K562 (cell line): ENCODE measurements at regions not wholly inside any gene's neighbourhood (a gene's known extent, or its start where the extent isn't known, plus 50 kb on each side); places are given as distances from the start of the nearest gene placed in this dataset.

Experiments
- ATAC-seq: fragments of 200-7000 bp; cut with Tn5 transposase; 3 replicates; pipeline ENCODE4 v1.9.1; 2020; ENCODE audit warnings: moderate library complexity
- BruUV-seq: library from RNA; stranded (reverse); fragments of 400-500 nt; replicated peaks from 2 replicates; lab custom pipeline; 2021; lab: Mats Ljungman, UMichigan
- CTCF ChIA-PET: fragments of 300-600 bp; formaldehyde crosslinking; extraction: SDS; loops from one replicate; lab custom pipeline; 2021; ENCODE audit warnings: low intra/inter-chr PET ratio; lab: Yijun Ruan, JAX
- POLR2A ChIA-PET: fragments of 300-600, 350-650 bp; sonication (Branson Sonifier 250); formaldehyde crosslinking; extraction: SDS; loops from one replicate; lab custom pipeline; 2021; ENCODE audit warnings: antibody characterized with exemption, inconsistent platforms; lab: Yijun Ruan, JAX
- DNase-seq, 4 experiments: peaks; one replicate each; pipeline versions ENCODE4 v3.0.0 to v3.0.0-alpha.2; 2011 to 2018; ENCODE audit warnings: low spot score in 3 of 4, mixed read lengths in 3 of 4; ENCODE audit errors: extremely low read depth in 1 of 4
- FAIRE-seq: peaks from 2 replicates; lab custom pipeline; 2011; peaks lifted over from hg19 to GRCh38; lab: Jason Lieb, UNC
- H2AFZ ChIP-seq: 2 replicates; pipeline ENCODE4 v1.6.0; 2011; ENCODE audit warnings: low read depth, low read length, control low read depth, inconsistent platforms
- H3K27ac ChIP-seq: fragments of 200-600 bp; 3 replicates; pipeline ENCODE4 v1.8.0; 2011; ENCODE audit warnings: low read depth, mild to moderate bottlenecking, control low read depth, inconsistent platforms, low read length, moderate library complexity, mixed read lengths; ENCODE audit errors: extremely low read depth
- H3K27me3 ChIP-seq, 2 experiments: fragments of 300-600 bp in 1 of 2; 2 replicates in 1 of 2; 3 replicates in 1 of 2; pipeline versions ENCODE4 v1.6.0 to v1.8.0; 2011; ENCODE audit warnings: inconsistent platforms in 2 of 2, low read length in 2 of 2, mild to moderate bottlenecking in 1 of 2, mixed read lengths in 1 of 2, moderate library complexity in 1 of 2; ENCODE audit not compliant: control insufficient read depth in 2 of 2, insufficient read depth in 2 of 2
- H3K36me3 ChIP-seq: fragments of 300-600 bp; 3 replicates; pipeline ENCODE4 v1.8.0; 2011; ENCODE audit warnings: mild to moderate bottlenecking, low read length, inconsistent platforms; ENCODE audit not compliant: control insufficient read depth, insufficient read depth
- H3K4me1 ChIP-seq, 2 experiments: fragments of 200-600 bp in 1 of 2; replicated peaks in 1 of 2; 2 replicates in 1 of 2; 3 replicates in 1 of 2; pipeline versions ENCODE4 v1.5.1 to v1.8.0; 2011; ENCODE audit warnings: inconsistent platforms in 2 of 2, low read length in 2 of 2, mild to moderate bottlenecking in 1 of 2, mixed read lengths in 1 of 2, moderate library complexity in 1 of 2; ENCODE audit not compliant: control insufficient read depth in 2 of 2, insufficient read depth in 2 of 2
- H3K4me2 ChIP-seq: 2 replicates; pipeline ENCODE4 v1.6.1; 2011; ENCODE audit warnings: low read length, control low read depth, inconsistent platforms, mixed read lengths; ENCODE audit not compliant: insufficient read depth
- H3K4me3 ChIP-seq: fragments of 200-600 bp; sonication (generic), shearing (Covaris generic); 2 replicates; pipeline ENCODE4 v1.5.1; 2016; ENCODE audit warnings: control low read depth, inconsistent platforms
- H3K79me2 ChIP-seq: fragments of 200-600 bp; 3 replicates; pipeline ENCODE4 v1.8.0; 2011; ENCODE audit warnings: low read length, inconsistent platforms; ENCODE audit not compliant: control insufficient read depth, insufficient read depth
- H3K9ac ChIP-seq, 2 experiments: 2 replicates each; pipeline versions ENCODE4 v1.6.0 to v1.6.1; 2011; ENCODE audit warnings: low read depth in 2 of 2, low read length in 2 of 2, control low read depth in 1 of 2, inconsistent platforms in 1 of 2, mild to moderate bottlenecking in 1 of 2, mixed read lengths in 1 of 2; ENCODE audit not compliant: insufficient read depth in 1 of 2
- H3K9me1 ChIP-seq: one replicate; pipeline ENCODE4 v1.6.0; 2011; ENCODE audit warnings: inconsistent platforms, mild to moderate bottlenecking, low read length, moderate library complexity; ENCODE audit not compliant: control insufficient read depth, insufficient read depth
- H3K9me3 ChIP-seq: replicated peaks from 2 replicates; pipeline ENCODE4 v1.5.1; 2011; ENCODE audit warnings: low read depth, low read length, inconsistent platforms; ENCODE audit not compliant: control insufficient read depth, insufficient read depth
- H4K20me1 ChIP-seq: replicated peaks from 2 replicates; pipeline ENCODE4 v1.6.1; 2011; ENCODE audit warnings: low read length, inconsistent platforms, mixed read lengths; ENCODE audit not compliant: control insufficient read depth, insufficient read depth
- MBD2 ChIP-seq: sonication (generic); IDR thresholded peaks from 2 replicates; pipeline ENCODE4 v1.6.1; 2016; ENCODE audit warnings: low read depth, borderline replicate concordance
- NFATC3 ChIP-seq: fragments of 450-650 bp; IDR thresholded peaks from 2 replicates; pipeline ENCODE4 v1.6.1; 2017; ENCODE audit warnings: mild to moderate bottlenecking
- POLR3G ChIP-seq: IDR thresholded peaks from 2 replicates; pipeline ENCODE4 v1.6.1; 2011; ENCODE audit not compliant: insufficient read length, insufficient replicate concordance; ENCODE audit errors: extremely low read depth
- RBFOX2 ChIP-seq: fragments of 200-400 bp; formaldehyde crosslinking; IDR thresholded peaks from 2 replicates; pipeline ENCODE4 v1.6.1; 2017; ENCODE audit warnings: low read depth, mild to moderate bottlenecking, low read length, moderate library complexity
- STAG1 ChIP-seq: sonication (generic); formaldehyde crosslinking; IDR thresholded peaks from 2 replicates; pipeline ENCODE4 v1.5.0; 2020; ENCODE audit warnings: missing genetic modification reagents, borderline replicate concordance
- ZNF197 ChIP-seq: fragments of 200-800 bp; sonication (Bioruptor generic); IDR thresholded peaks from 2 replicates; pipeline ENCODE4 v1.6.1; 2016; ENCODE audit warnings: low read depth, missing genetic modification characterization, missing compliant biosample characterization
- ZNF3 ChIP-seq: fragments of 250-450 bp; sonication (Bioruptor Pico); IDR thresholded peaks from 2 replicates; pipeline ENCODE4 v1.5.0; 2021; ENCODE audit warnings: mild to moderate bottlenecking, moderate library complexity
- ZNF445 ChIP-seq: fragments of 250-450 bp; sonication (Bioruptor Pico); IDR thresholded peaks from 2 replicates; pipeline ENCODE4 v1.4.0; 2020; ENCODE audit warnings: low read depth, mild to moderate bottlenecking, moderate library complexity
- ZNF584 ChIP-seq: fragments of 200-800 bp; sonication (Bioruptor generic); IDR thresholded peaks from 2 replicates; pipeline ENCODE4 v1.6.1; 2016; ENCODE audit warnings: low read depth, mild to moderate bottlenecking, missing genetic modification characterization, missing compliant biosample characterization
- in situ Hi-C: fragments of 300-500 bp; cut with MboI; formaldehyde crosslinking; loops from 4 replicates; pipeline ENCODE4 v1.15.0; 2018; ENCODE audit warnings: inconsistent platforms, mixed read lengths
- intact Hi-C: fragments of 100-400 bp; cut with micrococcal nuclease; formaldehyde crosslinking; loops from 2 replicates; pipeline ENCODE4 v1.14.2; 2022
- TF ChIP-seq, protein P1 (sequence below), 3 experiments: fragments of 200-800 bp in 1 of 3; fragments of 250-450 bp in 1 of 3; fragments of 450-650 bp in 1 of 3; sonication (Bioruptor Pico) in 1 of 3; sonication (Bioruptor generic) in 1 of 3; formaldehyde crosslinking in 1 of 3; IDR thresholded peaks; 2 replicates each; pipeline versions ENCODE4 v1.6.1 to v1.8.0; 2016 to 2022; ENCODE audit warnings: mild to moderate bottlenecking in 2 of 3, missing genetic modification characterization in 2 of 3, missing compliant biosample characterization in 1 of 3, moderate library complexity in 1 of 3
- TF ChIP-seq, protein P2 (sequence below): sonication (generic); formaldehyde crosslinking; IDR thresholded peaks from 2 replicates; pipeline ENCODE4 v1.8.1; 2023; ENCODE audit warnings: mild to moderate bottlenecking, missing genetic modification reagents, moderate library complexity
- TF ChIP-seq, protein P3 (sequence below): sonication (generic); formaldehyde crosslinking; IDR thresholded peaks from 2 replicates; pipeline ENCODE4 v1.8.1; 2022; ENCODE audit warnings: missing genetic modification reagents

DNA sequence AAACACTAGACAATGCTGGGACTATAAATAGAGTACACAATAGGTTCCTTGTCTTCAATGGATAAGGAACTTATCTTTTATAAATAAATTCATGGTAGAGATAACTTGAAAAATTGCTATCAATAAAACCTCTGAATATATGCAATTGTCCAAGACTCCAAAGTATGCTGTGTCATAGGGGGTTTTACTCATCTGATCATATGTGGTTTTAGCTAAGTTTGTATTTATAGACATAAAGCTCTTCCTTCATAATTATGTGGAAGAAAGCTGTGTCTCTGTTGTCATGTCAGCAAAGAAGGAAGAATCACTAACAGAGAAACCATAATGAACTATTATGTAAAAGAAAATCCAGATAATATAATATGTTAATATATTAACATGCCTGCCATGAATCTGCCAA lies 111.5 kb upstream of the ATXN7L3B start (continued):
- TF ChIP-seq, protein P1, sequence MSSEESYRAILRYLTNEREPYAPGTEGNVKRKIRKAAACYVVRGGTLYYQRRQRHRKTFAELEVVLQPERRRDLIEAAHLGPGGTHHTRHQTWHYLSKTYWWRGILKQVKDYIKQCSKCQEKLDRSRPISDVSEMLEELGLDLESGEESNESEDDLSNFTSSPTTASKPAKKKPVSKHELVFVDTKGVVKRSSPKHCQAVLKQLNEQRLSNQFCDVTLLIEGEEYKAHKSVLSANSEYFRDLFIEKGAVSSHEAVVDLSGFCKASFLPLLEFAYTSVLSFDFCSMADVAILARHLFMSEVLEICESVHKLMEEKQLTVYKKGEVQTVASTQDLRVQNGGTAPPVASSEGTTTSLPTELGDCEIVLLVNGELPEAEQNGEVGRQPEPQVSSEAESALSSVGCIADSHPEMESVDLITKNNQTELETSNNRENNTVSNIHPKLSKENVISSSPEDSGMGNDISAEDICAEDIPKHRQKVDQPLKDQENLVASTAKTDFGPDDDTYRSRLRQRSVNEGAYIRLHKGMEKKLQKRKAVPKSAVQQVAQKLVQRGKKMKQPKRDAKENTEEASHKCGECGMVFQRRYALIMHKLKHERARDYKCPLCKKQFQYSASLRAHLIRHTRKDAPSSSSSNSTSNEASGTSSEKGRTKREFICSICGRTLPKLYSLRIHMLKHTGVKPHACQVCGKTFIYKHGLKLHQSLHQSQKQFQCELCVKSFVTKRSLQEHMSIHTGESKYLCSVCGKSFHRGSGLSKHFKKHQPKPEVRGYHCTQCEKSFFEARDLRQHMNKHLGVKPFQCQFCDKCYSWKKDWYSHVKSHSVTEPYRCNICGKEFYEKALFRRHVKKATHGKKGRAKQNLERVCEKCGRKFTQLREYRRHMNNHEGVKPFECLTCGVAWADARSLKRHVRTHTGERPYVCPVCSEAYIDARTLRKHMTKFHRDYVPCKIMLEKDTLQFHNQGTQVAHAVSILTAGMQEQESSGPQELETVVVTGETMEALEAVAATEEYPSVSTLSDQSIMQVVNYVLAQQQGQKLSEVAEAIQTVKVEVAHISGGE (CRISPR knock-in tag; IDR thresholded peaks at IDR 0.05): no peak
- TF ChIP-seq ZNF445 (CRISPR knock-in tag) (no peak), RBFOX2 (no peak), STAG1 (no peak)

DNA sequence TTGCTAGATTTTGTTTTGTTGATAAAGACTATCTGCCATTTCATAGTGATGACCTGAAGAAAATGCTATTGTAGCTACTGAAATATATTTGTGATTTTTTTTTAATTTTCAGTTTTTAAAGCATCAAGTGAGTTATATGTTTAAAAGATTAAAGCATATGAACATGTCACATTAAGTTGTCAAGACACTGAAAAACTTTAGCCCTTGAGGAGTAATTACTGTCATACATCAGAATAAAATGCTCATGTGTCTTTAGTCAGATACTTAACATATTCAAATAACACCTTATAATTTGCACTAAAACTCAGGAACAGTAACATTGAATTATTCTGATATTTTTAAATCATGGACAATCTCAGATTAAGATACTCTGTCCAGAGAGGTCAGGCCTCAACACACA lies 108.1 kb upstream of the ATXN7L3B start:
- Histone ChIP-seq H3K9ac (no peak overlapping the region), H3K4me2 (no peak overlapping the region), H3K27ac (no peak overlapping the region), H3K27me3 (no peaks in the 10 kb centered on the region), H4K20me1 (no peaks in the 10 kb centered on the region), H3K79me2 (no peaks in the 10 kb centered on the region), H3K4me3 (no peak overlapping the region), H3K4me1 (no peaks in the 10 kb centered on the region), H3K36me3 (no peaks in the 10 kb centered on the region), H2AFZ (no peak overlapping the region), H3K9me3 (no peaks in the 10 kb centered on the region), H3K9me1 (no peaks in the 10 kb centered on the region)
- ATAC-seq (no peak), DNase-seq (no peak), FAIRE-seq (no peak)
- POLR2A ChIA-PET: no interaction called here
- no TSS peak for BruUV-seq
- in situ Hi-C loops: no loop called here
- intact Hi-C loops: no loop called here
- CTCF ChIA-PET: no interaction called here
- TF ChIP-seq MBD2 (no peak), ZNF197 (no peak), ZNF584 (CRISPR knock-in tag) (no peak), POLR3G (no peak), NFATC3 (no peak), ZNF3 (no peak)
- TF ChIP-seq, protein P2, sequence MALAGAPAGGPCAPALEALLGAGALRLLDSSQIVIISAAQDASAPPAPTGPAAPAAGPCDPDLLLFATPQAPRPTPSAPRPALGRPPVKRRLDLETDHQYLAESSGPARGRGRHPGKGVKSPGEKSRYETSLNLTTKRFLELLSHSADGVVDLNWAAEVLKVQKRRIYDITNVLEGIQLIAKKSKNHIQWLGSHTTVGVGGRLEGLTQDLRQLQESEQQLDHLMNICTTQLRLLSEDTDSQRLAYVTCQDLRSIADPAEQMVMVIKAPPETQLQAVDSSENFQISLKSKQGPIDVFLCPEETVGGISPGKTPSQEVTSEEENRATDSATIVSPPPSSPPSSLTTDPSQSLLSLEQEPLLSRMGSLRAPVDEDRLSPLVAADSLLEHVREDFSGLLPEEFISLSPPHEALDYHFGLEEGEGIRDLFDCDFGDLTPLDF (CRISPR knock-in tag): no peak
- TF ChIP-seq, protein P3, sequence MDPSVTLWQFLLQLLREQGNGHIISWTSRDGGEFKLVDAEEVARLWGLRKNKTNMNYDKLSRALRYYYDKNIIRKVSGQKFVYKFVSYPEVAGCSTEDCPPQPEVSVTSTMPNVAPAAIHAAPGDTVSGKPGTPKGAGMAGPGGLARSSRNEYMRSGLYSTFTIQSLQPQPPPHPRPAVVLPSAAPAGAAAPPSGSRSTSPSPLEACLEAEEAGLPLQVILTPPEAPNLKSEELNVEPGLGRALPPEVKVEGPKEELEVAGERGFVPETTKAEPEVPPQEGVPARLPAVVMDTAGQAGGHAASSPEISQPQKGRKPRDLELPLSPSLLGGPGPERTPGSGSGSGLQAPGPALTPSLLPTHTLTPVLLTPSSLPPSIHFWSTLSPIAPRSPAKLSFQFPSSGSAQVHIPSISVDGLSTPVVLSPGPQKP (CRISPR knock-in tag): no peak
